AG08395 (cell line): ENCODE measurements at regions not wholly inside any gene's neighbourhood (a gene's known extent, or its start where the extent isn't known, plus 50 kb on each side); places are given as distances from the start of the nearest gene placed in this dataset.

ENCODE experiments used
- DNase-seq: peaks from one replicate; pipeline ENCODE4 v3.0.0; 2012; ENCODE audit warnings: mixed read lengths, low spot score

GRCh38 chr6:157756708-157757429 lies 66.2 kb upstream of the SNX9 start:
- DNase-seq, result peak; percentile 81

GRCh38 chr6:157757430-157758403 lies 65.3 kb upstream of the SNX9 start:
- DNase-seq, result no peak

GRCh38 chr6:157758516-157759023 lies 64.5 kb upstream of the SNX9 start:
- no peak for DNase-seq

GRCh38 chr6:157759028-157759427 lies 64.0 kb upstream of the SNX9 start:
- DNase-seq, result no peak

GRCh38 chr6:157760137-157760536 lies 62.9 kb upstream of the SNX9 start:
- DNase-seq, result no peak

DNA sequence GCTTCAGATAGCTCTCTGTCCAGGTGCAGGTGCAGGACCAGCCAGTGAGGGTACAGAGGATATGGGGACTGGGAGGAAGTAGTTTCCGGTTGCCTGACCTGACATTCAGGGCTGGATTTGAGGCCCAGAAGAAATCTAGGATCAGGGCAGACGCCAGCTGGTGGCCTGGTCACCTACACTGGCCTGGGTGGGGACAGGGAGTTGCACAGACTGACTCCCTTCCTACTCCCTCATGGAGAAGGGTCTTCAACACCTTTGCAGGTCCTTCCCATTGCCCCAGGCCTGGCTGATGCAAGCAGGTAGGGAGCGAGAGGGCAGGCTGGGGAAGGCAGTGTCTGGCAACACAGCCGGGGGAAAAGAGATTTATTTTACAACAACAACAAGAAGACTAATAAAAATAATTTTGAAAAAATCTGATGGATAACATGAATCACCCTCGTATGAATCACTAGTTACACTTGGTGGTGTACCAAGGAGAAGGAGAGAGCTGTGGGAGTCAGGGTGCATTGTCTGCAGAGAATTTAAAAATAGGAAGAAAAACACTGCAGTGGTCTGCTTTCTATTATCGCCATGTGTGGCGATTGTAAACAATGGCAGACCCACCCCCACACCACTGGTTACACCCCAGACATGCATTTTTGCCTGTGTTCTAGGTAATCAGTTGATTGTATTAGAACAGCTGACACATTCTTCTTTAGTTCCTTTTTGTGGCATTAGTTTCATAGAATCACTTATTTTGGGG lies 62.3 kb upstream of the SNX9 start:
- peak; percentile 65 for DNase-seq

DNA sequence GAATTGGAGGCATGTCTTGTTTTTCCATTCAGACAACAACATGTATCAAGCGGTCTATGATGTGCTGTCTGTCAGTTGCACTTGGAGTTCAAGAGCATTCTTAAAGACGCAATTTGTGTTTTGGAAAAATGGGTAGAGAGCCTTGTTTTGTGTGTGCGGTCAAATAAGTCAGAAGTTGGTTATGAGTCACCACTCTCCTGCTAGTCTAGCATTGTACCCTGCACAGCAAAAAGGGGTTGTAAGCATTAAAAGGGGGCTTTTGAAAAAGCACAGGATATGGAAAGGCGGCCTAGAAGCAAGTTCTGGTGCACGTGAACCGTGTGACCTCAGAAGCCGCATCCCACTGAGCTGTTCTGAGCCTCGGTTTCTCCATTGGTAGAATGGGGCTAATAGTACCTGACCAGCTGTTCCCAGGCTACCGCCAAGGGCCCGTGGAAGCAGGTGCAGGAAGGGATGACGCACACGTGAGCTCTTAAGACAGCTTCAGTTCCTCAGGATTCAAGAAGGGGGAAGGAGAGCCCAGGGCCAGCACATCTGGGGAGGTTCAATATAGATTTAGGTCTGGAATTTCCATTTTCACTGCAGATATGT lies 61.6 kb upstream of the SNX9 start:
- peak; percentile 25 for DNase-seq

- DNase-seq, result no peak
Observed at GRCh38 chr6:157761926-157762325, 61.1 kb upstream of the SNX9 start.

GRCh38 chr6:157762636-157763035 lies 60.4 kb upstream of the SNX9 start:
- no peak for DNase-seq

GRCh38 chr6:157763129-157763903 lies 59.7 kb upstream of the SNX9 start:
- peak; percentile 31 for DNase-seq

GRCh38 chr6:157763904-157764177 lies 59.2 kb upstream of the SNX9 start:
- DNase-seq, result no peak

DNA sequence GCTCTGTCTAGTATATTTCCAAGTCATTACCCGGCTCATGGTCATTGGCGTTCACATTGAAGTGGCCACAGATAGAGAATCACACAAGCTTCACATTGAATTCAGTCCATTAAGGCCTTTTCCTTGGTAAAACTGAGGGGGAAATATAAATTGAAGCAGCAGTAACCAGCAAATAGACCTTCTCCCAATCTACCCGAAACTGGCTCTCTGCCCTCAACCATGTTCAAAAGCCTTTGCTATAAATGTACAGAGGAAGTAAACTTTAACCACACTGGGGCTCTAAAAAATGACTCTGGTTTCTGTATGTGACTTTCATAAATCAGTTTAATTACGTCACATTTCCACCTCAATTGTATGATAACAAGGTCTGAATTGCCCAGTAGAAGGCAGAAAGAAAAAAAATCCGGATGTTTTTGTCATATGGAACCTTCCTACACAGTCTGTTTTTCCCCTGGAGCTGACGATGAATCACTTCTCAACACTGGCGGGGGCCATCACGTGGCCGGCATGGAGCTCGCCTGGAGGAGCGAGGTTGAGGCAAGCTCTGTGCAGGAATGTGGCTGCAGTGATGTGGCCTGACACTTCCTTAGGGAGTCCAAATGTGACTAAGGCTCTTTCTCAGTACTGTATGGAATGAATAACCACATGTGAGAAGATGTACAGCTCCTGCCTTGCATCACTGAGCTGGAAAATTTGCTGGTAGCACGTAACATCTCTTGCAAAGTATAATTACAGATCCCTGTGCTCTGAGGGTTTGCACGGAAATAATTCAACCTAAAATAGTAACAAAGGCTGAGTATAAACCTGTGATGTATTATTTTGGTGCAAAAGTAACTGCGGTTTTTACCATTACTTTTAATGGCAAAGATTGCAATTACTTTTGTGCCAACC lies 58.6 kb upstream of the SNX9 start:
- DNase-seq, result peak; percentile 91

GRCh38 chr6:157766901-157767774 lies 55.9 kb upstream of the SNX9 start:
- no peak for DNase-seq

GRCh38 chr6:157767775-157768156 lies 55.3 kb upstream of the SNX9 start:
- no peak for DNase-seq

GRCh38 chr6:157768304-157768703 lies 54.7 kb upstream of the SNX9 start:
- no peak for DNase-seq

DNA sequence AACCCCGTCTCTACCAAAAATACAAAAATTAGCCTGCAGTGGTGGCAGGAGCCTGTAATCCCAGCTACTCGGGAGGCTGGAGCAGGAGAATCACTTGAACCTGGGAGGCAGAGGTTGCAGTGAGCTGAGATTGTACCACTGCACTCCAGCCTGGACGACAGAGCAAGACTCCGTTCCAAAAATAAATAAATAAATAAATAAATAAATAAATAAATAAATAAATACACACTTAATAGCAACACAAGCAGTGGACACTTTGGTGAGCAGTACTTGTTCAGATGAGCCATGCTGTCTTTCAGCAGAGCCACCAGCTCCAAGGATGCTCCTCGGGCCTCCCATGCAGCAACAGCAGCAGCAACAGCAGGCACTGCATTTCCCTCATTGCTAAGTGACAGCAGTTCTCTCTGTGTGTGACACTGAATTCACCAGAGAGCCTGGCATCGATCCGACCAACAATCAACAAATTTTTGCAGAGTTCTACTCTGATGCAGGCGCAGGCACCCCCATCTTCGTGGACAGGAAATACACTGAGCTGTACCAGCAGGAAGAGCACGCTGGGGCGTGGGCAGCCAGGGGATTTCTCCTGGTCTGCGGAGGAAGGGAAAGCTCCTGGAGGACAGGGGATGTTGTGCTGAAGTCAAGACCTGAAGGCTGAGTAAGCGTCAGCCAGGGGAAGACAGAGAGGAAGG lies 54.0 kb upstream of the SNX9 start:
- no peak for DNase-seq

DNA sequence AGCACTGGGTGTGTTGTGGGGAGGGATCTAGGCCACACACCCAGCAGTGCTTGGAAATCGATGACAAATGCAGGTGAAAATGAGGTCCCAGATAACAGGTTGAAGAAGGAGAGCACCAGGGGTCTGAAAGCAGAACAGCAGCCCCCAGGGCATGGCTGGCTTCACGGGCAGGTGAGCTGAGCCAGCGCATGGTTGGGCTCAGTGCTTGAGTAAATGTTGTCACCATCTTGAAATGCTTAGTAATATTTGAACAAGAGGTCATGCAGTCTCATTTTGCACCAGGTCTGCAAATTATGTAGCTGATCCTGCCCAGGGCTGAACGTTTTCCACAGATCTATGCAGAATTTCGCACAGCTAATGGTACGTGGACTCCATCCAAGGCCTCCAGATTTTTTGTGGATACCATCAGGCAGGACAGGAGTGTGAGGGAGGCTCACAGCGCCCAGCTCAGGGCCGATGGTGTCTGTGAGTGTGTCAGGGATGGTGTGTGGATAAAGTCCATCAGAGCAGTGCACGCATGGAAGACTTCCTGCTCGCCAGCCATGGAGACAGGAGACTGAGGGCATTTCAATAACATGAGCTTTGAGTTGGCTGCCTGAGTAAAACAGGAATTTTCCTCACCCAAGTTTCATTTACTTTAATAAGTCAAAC lies 53.1 kb upstream of the SNX9 start:
- no peak for DNase-seq

DNA sequence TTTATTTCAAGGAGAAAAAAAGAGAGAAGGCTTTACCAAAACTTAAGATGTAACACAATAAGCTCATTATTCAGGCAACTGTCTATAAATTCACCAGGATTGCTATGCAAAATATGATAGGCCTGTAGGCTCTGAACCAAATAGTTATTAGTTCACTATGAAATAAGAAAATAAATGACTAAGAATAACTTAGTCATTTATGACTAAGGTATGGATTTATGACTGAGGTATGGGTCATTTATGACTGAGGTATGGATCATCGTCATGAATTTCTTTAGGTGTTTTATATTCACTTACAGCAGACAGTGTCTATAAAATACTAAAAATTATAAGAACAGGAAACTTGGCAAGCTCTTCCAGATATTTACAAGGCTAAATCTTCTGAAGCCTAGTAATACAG lies 52.1 kb upstream of the SNX9 start:
- DNase-seq, result no peak
